Islet of Langerhans (tissue), 1 donor: ENCODE measurements at regions not wholly inside any gene's neighbourhood (a gene's known extent, or its start where the extent isn't known, plus 50 kb on each side); places are given as distances from the start of the nearest gene placed in this dataset.
"Not testable (repeated sequence)": the region's sequence is repeated elsewhere in the genome, so short reads cannot be mapped to it uniquely, and the experiment has no call there.

Experiments used
- FAIRE-seq: peaks from one replicate; lab custom pipeline; 2011; peaks lifted over from hg19 to GRCh38; lab: Jason Lieb, UNC

DNA sequence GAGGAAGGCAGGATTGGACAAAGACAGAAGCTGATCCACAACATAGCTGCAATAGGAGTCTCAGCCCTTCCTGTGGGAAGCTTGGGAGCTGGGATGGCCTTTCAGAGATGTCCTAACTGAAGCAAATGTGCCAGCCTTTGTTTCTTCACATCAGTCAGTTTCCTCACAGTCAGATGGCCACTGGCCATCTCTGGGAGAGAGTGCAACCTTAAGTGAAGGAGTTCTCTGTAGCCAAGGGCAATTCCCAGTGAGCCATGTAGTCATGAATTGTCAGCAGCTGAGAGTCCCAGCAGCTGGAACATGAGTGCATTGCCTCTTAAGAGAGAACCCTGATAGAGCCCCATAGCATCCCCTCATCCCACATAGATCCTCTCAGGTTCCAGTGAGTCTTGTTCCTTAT is 89.1 kb upstream of the LIFR start:
- no peak for FAIRE-seq

DNA sequence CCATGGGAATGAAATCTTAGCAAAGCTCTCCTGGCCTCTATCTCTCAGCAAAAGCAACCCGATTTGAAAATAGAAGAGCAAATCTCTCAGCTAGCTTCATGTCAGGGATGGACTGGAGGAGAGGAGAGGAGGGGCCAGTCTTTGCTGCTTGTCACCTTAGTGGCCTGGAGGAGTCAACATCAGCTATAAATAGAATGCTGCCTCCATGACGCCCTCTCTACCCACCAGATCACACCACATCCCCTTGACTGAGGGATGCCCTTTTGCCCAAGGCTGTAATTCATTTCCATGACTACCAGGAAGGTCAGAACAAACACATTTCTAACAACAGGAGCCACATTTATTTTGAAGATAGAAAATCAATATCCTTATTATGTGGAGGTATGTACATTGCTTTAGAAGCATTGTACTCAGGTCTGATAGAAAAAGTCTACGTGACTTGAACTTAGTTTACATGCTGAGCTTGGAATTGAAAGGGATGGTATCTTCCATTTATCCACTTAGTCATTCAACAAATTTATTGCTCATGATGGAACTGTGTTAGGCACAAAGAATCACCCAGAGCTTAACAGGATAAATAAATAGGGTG is 92.4 kb upstream of the LIFR start:
- no peak for FAIRE-seq

GRCh38 chr5:38650540-38650939 is 94.1 kb upstream of the LIFR start:
- FAIRE-seq: no peak

DNA sequence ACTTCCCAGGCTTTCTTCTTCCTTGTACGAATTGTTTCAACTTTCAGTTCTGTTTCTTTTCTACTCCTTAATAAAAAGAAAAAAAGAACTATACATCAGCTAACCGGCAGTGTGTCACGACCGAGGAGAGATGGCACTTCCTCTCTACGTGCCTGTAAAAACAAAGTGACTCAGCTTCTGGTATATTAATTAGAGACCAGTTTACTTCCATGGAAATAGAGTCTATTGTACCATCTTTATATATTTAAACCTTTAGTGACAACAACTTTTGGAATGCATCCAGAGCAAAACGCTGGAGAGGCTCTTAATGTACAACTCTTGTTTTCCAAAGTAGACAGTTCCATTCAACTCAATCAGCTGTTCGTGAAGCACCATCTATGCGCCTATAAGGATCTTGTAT is 94.5 kb upstream of the LIFR start:
- FAIRE-seq: no peak

- no peak for FAIRE-seq
These were observed 95.4 kb upstream of the LIFR start for GRCh38 chr5:38651806-38652205.

DNA sequence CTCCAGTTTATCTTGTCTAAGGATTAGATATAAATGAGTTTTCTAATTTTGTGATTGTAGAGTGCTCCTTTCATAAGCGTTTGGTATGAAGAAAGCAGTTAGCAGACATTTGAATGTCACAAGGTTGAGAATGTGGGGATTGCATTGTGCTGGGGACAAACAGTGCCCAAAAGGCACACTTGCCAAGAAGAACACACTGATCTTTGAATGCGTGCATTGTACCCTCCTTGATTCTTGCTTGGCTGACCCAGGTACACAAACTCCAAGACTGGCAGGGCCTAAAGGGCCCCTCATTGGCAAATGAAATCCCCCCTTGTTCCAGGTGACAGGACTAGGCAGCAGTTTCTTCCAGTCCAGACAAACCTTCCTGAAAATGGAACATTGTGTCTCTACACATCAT is 96.9 kb upstream of the LIFR start:
- no peak for FAIRE-seq

DNA sequence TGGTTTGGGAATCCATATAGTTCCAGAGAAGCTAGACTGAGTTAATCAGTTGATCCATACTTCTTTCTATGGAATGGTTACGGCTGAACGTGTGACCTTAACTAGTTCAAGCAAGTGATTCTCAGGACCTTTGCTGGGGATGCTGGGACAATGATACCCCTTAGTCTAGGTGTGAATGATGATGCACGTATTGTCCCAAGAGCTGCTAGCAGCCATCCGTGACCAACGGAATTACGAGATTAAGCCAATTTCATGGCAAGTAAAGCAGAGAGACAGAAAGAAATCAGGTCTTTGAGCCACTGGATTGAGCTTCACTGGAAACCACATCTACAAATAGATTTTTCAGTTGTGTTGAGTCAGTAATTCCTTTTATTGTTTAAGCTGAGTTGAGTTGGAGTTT is 99.2 kb upstream of the LIFR start:
- FAIRE-seq: no peak

GRCh38 chr5:38656568-38656967 is 100.1 kb upstream of the LIFR start:
- FAIRE-seq: no peak

DNA sequence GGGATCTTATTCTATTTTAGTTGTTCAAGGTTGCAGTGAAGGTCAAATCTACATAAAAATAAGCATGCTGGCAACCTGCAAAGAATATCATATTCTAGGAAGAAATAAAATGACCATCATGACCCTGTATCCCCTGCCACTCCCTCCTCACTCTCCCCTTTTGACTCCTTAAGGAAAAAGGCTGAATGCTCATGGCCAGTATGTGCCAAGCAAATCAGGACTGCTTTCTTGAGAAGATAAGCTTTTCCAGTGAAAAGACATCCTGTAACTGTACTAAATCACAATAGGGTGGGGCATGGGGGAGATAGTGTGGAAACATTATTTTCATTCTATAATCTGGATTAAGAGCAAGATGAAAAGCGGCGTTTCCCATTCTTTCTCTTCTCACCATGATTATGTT is 100.6 kb upstream of the LIFR start:
- no peak for FAIRE-seq

- FAIRE-seq: no peak
These were observed 103.8 kb upstream of the LIFR start for GRCh38 chr5:38660194-38660668.

GRCh38 chr5:38662090-38662489 is 105.6 kb upstream of the LIFR start:
- FAIRE-seq: no peak

GRCh38 chr5:38663249-38663648 is 106.8 kb upstream of the LIFR start:
- no peak for FAIRE-seq

DNA sequence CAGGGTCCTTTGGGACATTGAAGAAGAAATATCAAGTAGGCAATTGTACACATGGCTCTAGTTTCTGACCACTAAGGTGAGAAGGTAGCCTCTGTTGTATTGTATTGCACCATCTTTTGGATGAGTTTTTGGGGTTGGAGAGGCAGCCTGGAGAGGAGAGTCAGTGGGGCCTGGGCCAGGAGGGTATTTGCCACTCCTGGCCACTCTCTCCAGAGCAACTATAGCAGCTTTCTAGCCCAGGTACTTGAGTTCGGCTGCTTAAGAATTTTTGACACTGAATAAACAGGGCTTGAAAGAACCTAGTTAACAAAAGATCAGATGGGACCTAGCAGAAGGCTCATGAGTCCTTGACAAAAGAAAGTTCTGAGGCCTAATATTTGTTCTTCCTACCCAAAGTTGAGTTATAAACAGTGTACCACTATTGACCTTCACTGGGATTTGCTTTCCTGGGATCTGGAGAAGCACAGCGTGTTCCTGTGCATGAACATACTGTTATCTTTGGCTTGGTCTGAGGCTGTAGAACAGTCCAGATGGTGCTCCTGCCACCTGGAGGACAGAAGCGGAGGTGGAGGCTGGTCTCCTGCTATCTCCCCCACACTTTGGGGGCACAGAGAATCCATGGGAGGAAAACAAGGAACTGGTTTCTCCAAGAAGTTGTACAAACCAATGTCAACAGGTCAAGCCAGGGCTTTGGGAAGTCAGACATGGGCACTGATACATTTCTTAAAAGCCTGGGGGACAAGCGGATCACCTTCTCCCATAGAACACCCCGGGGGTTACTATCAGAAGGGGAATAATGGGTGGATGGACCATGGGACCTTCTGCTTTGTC is 110.4 kb upstream of the LIFR start:
- no peak for FAIRE-seq

GRCh38 chr5:38667499-38667776 is 111.0 kb upstream of the LIFR start:
- FAIRE-seq: no peak

GRCh38 chr5:38669361-38669880 is 113.0 kb upstream of the LIFR start:
- no peak for FAIRE-seq

- FAIRE-seq: no peak
These were observed 113.6 kb upstream of the LIFR start for GRCh38 chr5:38670066-38670465.

DNA sequence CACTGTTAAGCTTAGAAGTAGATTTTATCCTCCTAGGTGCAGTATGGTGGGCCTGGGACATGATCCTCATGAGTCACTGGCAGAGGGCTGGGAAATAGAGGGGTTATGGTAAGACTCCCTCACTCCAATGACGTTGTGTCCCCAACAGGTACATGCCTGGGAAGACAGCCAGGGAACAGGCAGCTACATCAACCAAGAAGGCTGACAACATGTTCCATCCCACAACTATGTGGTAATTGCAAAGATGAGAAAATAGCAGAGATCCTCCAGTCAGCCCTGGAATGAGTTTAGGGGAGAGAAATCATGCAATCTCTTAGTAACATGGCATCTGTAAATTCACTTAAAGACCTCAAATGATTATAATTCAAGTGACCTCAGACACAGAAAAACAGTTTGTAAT is 114.4 kb upstream of the LIFR start:
- no peak for FAIRE-seq

DNA sequence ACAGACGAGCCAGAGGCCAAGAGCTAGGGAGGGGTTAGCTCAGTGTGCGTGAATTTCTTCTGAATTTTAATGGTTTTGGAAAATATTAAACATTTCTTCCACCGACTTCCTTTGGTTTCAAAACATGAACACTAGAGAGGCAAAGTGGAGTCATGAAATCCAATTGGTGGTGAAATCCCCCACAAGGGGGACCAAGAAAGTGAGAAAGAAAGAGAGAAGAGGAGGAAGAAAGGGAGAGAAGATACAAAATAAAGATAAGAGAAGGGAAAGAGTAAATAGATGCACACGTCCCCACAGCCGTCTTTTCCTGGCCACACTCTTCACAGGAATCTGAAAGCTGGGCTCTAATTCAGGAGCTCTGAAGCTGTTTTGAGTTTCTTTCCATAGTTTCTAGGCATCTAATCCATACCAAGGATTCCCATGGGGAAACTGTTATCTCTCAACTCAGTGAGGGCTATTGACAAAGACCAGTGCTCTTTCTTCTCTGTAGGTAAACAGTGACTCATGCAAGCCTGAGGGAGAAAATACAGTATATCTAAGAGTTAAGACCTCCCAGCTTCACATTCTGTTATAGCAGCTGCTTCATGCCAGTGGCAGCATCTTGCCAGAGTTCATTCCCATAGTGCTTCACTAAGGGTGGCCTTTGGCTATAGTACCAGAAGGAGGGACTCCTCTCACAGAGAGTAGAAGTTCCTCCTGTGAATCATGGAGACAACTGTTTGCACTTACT is 115.8 kb upstream of the LIFR start:
- no peak for FAIRE-seq

GRCh38 chr5:38673671-38674071 is 117.2 kb upstream of the LIFR start:
- FAIRE-seq: no peak

DNA sequence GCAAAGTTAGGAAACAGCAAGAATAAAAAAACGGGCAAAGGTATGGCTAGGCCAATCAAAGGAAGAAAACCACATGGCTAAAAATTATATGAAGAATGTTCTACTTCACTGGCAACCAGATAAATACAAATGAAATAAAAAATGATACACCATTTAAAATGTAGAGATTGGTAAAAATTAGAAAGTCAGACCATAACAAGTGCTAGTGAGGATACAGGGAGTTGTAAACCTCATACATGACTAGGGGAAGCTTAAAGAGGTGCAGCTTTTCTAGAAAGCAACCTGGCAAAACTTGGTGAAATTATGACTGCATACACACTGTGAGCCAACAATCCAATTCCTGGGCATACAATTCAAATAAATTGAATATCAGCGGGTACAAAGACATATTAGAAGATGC is 119.0 kb upstream of the LIFR start:
- FAIRE-seq: no peak

GRCh38 chr5:38677636-38678035 is 121.2 kb upstream of the LIFR start:
- no peak for FAIRE-seq

DNA sequence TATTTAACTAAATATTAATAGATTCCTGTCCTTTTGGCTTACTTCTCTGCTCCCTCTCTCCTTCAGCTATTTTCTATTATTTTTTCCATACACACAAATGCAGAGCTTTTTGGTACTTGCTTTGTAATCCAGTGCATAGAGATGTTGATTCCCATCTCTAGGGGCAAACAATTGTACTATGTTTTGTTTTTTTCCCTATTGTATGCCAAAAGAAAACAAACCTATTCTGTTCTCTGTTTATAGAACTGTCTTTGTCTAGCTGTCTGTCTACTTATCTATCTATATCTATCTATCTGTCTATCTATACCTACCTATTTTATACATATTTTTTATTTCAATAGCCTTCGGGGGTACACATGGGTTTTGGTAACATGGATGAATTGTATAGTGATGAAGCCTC is 121.6 kb upstream of the LIFR start:
- no peak for FAIRE-seq

- FAIRE-seq: not testable (repeated sequence)
These were observed 122.3 kb upstream of the LIFR start for GRCh38 chr5:38678697-38679096.
